Gastroesophageal sphincter (tissue), 4 donors: ENCODE measurements at regions not wholly inside any gene's neighbourhood (a gene's known extent, or its start where the extent isn't known, plus 50 kb on each side); places are given as distances from the start of the nearest gene placed in this dataset.

ENCODE experiments used
- ATAC-seq: fragments of 150-250 bp; one replicate; pipeline ENCODE4 v1.9.1; 2016; ENCODE audit warnings: mild to moderate bottlenecking, moderate library complexity
- H3K27ac ChIP-seq, 4 donors: fragments of 200-600 bp; sonication (generic) in 3 of 4; 1 replicate in 3 of 4; 2 replicates in 1 of 4; pipeline ENCODE4 v1.5.1; 2016 to 2019
- H3K27me3 ChIP-seq: fragments of 200-600 bp; sonication (generic); one replicate; pipeline ENCODE4 v1.5.1; 2019
- H3K36me3 ChIP-seq, 2 donors: fragments of 200-600 bp; sonication (generic); one replicate each; pipeline ENCODE4 v1.5.1; 2019; ENCODE audit warnings: control low read depth in 1 of 2
- H3K4me1 ChIP-seq, 3 donors: fragments of 200-600 bp; sonication (generic); 1 replicate in 2 of 3; 2 replicates in 1 of 3; pipeline ENCODE4 v1.5.1; 2016 to 2019; ENCODE audit warnings: control low read depth in 2 of 3
- H3K4me3 ChIP-seq, 2 donors: fragments of 200-600 bp; sonication (generic); one replicate each; pipeline ENCODE4 v1.5.1; 2019; ENCODE audit warnings: mild to moderate bottlenecking in 1 of 2, moderate library complexity in 1 of 2
- H3K9me3 ChIP-seq, 3 donors: fragments of 200-600 bp; sonication (generic); one replicate each; pipeline ENCODE4 v1.5.1; 2017 to 2019; ENCODE audit warnings: control low read depth in 2 of 3
- CTCF ChIP-seq, 4 experiments: fragments of 200-600 bp in 2 of 4; fragments of 450-650 bp in 2 of 4; sonication (generic) in 1 of 4; IDR thresholded peaks; one replicate each; pipeline ENCODE4 v1.5.1; 2017 to 2019; ENCODE audit warnings: antibody characterized with exemption in 4 of 4, mild to moderate bottlenecking in 2 of 4, moderate library complexity in 2 of 4
- EP300 ChIP-seq: sonication (generic); formaldehyde crosslinking; IDR thresholded peaks from one replicate; pipeline ENCODE4 v1.6.1; 2017; ENCODE audit warnings: antibody characterized with exemption, mild to moderate bottlenecking
- POLR2A ChIP-seq, 2 donors: fragments of 450-650 bp; IDR thresholded peaks; one replicate each; pipeline ENCODE4 v1.6.1; 2017; ENCODE audit warnings: antibody characterized with exemption in 2 of 2, mild to moderate bottlenecking in 2 of 2, moderate library complexity in 1 of 2
- POLR2AphosphoS5 ChIP-seq: sonication (generic); formaldehyde crosslinking; IDR thresholded peaks from one replicate; pipeline ENCODE4 v1.6.1; 2017; ENCODE audit warnings: antibody characterized with exemption
- WGBS, 2 donors: methylation state at CpG; one replicate each; pipeline ENCODE4 v1.1.5; 2018; ENCODE audit warnings: low coverage in 1 of 2; 5-methylcytosine and 5-hydroxymethylcytosine counted together

GRCh38 chr5:18630458-18631045, 996.3 kb downstream of the TAF11L14 start:
- Histone ChIP-seq H3K4me1 (no peaks in the 10 kb centered on the region), H3K36me3 (no peaks in the 10 kb centered on the region), H3K4me3 (no peak overlapping the region), H3K27ac (no peak overlapping the region), H3K9me3 (no peaks in the 10 kb centered on the region), H3K27me3 (no peaks in the 10 kb centered on the region)
- no peak for ATAC-seq
- TF ChIP-seq CTCF (IDR thresholded peaks at IDR 0.05) (no peak), POLR2A (IDR thresholded peaks at IDR 0.05) (no peak), EP300 (no peak)
- WGBS, 2 donors = 88 to 100% methylated on average over 1 to 2 of the region's 2 CpGs

DNA sequence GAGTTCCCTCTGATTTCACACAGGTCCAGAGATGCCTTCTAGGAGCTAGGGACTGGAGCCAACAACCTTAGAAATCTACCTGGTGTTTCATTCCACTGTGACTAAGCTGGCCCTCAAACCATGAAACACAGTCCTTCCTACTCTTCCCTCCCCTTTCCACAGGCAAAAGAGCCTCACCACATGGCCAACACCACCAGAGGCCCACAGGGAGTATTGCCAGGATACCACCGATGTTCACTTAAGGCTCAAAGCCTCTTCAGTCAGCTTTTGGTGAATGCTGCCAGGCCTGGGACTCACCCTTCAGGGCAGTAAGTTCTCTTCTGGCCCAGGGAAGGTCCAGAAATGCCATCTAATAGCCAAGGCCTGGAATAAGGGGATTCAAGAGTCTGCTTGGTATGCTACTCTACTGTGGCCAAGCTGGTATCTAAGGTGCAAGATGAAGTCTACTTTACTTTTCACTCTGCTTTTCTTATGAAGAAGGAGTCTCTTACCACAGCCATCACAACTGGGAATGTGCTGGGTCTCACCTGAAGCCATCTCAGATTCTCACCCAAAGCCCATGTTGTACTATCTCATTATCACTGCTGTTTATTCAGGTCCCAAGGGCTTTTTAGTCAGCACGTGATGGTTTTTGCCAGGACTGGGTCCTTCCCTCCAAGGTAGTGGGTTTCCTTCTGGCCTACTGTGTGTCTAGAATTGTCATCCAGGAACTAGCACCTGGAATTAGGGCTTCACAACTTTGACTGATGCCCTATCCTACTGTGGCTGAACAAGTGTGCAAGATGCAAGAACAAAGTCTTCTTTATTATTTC, 1018.4 kb downstream of the TAF11L14 start:
- Histone ChIP-seq H3K27ac (no peak overlapping the region), H3K4me1 (no peaks in the 10 kb centered on the region), H3K36me3 (no peaks in the 10 kb centered on the region), H3K4me3 (no peak overlapping the region), H3K9me3 (peaks cover 0 to 5% (median 0%) of the 10 kb centered on the region in 3 donors), H3K27me3 (no peaks in the 10 kb centered on the region)
- ATAC-seq = no peak
- TF ChIP-seq POLR2AphosphoS5 = no peak
- TF ChIP-seq EP300 = no peak
- TF ChIP-seq POLR2A (IDR thresholded peaks at IDR 0.05) = no peak
- TF ChIP-seq CTCF (IDR thresholded peaks at IDR 0.05) = no peak
- 83% methylated on average over 1 of the region's 2 CpGs; no CpG with 5 or more reads in 1 of the 2 donors for WGBS, 2 donors

- H3K9me3 ChIP-seq = peaks cover 0 to 4% (median 0%) of the 10 kb centered on the region in 3 donors
- TF ChIP-seq CTCF (IDR thresholded peaks at IDR 0.05) (no peak), POLR2AphosphoS5 (no peak), EP300 (no peak), POLR2A (IDR thresholded peaks at IDR 0.05) (no peak)
These were observed 1019.0 kb downstream of the TAF11L14 start for GRCh38 chr5:18653216-18653752.

GRCh38 chr5:18660511-18660910, 1026.3 kb downstream of the TAF11L14 start:
- no peak for ATAC-seq
- Histone ChIP-seq H3K36me3 (no peaks in the 10 kb centered on the region), H3K4me1 (no peaks in the 10 kb centered on the region)

More at GRCh38 chr5:18653216-18653752, 1019.0 kb downstream of the TAF11L14 start:
- no CpG with 5 or more reads among the region's 1 CpG for WGBS, 2 donors
- H3K27ac ChIP-seq = no peak overlapping the region
- no peak for ATAC-seq
- no peaks in the 10 kb centered on the region for H3K36me3 ChIP-seq
- H3K27me3 ChIP-seq = no peaks in the 10 kb centered on the region
- no peak overlapping the region for H3K4me3 ChIP-seq
- no peaks in the 10 kb centered on the region for H3K4me1 ChIP-seq

More at GRCh38 chr5:18660511-18660910, 1026.3 kb downstream of the TAF11L14 start:
- H3K27me3 ChIP-seq = no peaks in the 10 kb centered on the region
- H3K4me3 ChIP-seq = no peak overlapping the region
- no peak for TF ChIP-seq POLR2AphosphoS5
- TF ChIP-seq EP300 = no peak
- TF ChIP-seq CTCF (IDR thresholded peaks at IDR 0.05) = no peak
- H3K9me3 ChIP-seq = no peaks in the 10 kb centered on the region
- no peak overlapping the region for H3K27ac ChIP-seq
